Thoracic aorta (tissue), 2 donors: ENCODE measurements at regions not wholly inside any gene's neighbourhood (a gene's known extent, or its start where the extent isn't known, plus 50 kb on each side); places are given as distances from the start of the nearest gene placed in this dataset.

Source experiments
- ATAC-seq: fragments of 150-250 bp; one replicate; pipeline ENCODE4 v1.8.0; 2017; ENCODE audit warnings: low read depth; ENCODE audit not compliant: insufficient number of reproducible peaks, low FRiP score
- DNase-seq: peaks from one replicate; pipeline ENCODE4 v3.0.0-alpha.2; 2020; ENCODE audit warnings: low spot score
- H3K27ac ChIP-seq, 2 donors: fragments of 200-600 bp; sonication (generic); 1 replicate in 1 of 2; 2 replicates in 1 of 2; pipeline ENCODE4 v1.5.1; 2016; ENCODE audit warnings: mild to moderate bottlenecking in 2 of 2, moderate library complexity in 2 of 2
- H3K27me3 ChIP-seq: fragments of 200-600 bp; sonication (generic); replicated peaks from 2 replicates; pipeline ENCODE4 v1.6.0; 2016; ENCODE audit warnings: mild to moderate bottlenecking; ENCODE audit not compliant: insufficient read depth
- H3K36me3 ChIP-seq: fragments of 200-600 bp; sonication (generic); one replicate; pipeline ENCODE4 v1.5.1; 2016
- H3K4me1 ChIP-seq, 2 donors: fragments of 200-600 bp; sonication (generic); 1 replicate in 1 of 2; 2 replicates in 1 of 2; pipeline versions ENCODE4 v1.5.1 to v1.6.0; 2016; ENCODE audit warnings: low read depth in 2 of 2, mild to moderate bottlenecking in 1 of 2; ENCODE audit not compliant: control insufficient read depth in 1 of 2
- H3K4me3 ChIP-seq: fragments of 200-600 bp; sonication (generic); 2 replicates; pipeline ENCODE4 v1.5.1; 2016; ENCODE audit warnings: mild to moderate bottlenecking
- H3K9me3 ChIP-seq: fragments of 200-600 bp; sonication (generic); 2 replicates; pipeline ENCODE4 v1.5.1; 2016
- CTCF ChIP-seq: fragments of 200-600 bp; sonication (generic); IDR thresholded peaks from one replicate; pipeline ENCODE4 v1.5.1; 2019; ENCODE audit warnings: antibody characterized with exemption

- no peaks in the 10 kb centered on the region for H3K9me3 ChIP-seq
- peaks cover 0 to 8% of the 10 kb centered on the region in 2 donors for H3K4me1 ChIP-seq
- TF ChIP-seq CTCF, result no peak
- H3K27me3 ChIP-seq, result no peaks in the 10 kb centered on the region
- H3K36me3 ChIP-seq, result no peaks in the 10 kb centered on the region
- ATAC-seq, result no peak
- DNase-seq, result no peak
- H3K27ac ChIP-seq, result no peak overlapping the region
- H3K4me3 ChIP-seq, result no peak overlapping the region
Observed at GRCh38 chr11:95304777-95305176, 73.8 kb upstream of the SESN3 start.

GRCh38 chr11:95302211-95302610, 71.2 kb upstream of the SESN3 start:
- H3K9me3 ChIP-seq, result no peaks in the 10 kb centered on the region
- H3K36me3 ChIP-seq, result no peaks in the 10 kb centered on the region
- H3K27ac ChIP-seq, result no peak overlapping the region
- peaks cover 0 to 8% of the 10 kb centered on the region in 2 donors for H3K4me1 ChIP-seq
- H3K27me3 ChIP-seq, result no peaks in the 10 kb centered on the region
- DNase-seq (no peak), ATAC-seq (no peak)
- H3K4me3 ChIP-seq, result no peak overlapping the region
- TF ChIP-seq CTCF, result no peak

- no peak for ATAC-seq
Observed at GRCh38 chr11:95301474-95301873, 70.5 kb upstream of the SESN3 start.

GRCh38 chr11:95299078-95299679, 68.2 kb upstream of the SESN3 start:
- ATAC-seq (no peak), DNase-seq (no peak)
- TF ChIP-seq CTCF, result no peak
- Histone ChIP-seq H3K4me3 (no peak overlapping the region), H3K4me1 (peaks cover 0 to 8% of the 10 kb centered on the region in 2 donors), H3K27me3 (no peaks in the 10 kb centered on the region), H3K27ac (no peak overlapping the region), H3K9me3 (no peaks in the 10 kb centered on the region), H3K36me3 (no peaks in the 10 kb centered on the region)

More at GRCh38 chr11:95301474-95301873, 70.5 kb upstream of the SESN3 start:
- H3K9me3 ChIP-seq, result no peaks in the 10 kb centered on the region
- DNase-seq, result no peak
- peaks cover 0 to 8% of the 10 kb centered on the region in 2 donors for H3K4me1 ChIP-seq
- no peak overlapping the region for H3K27ac ChIP-seq
- no peak overlapping the region for H3K4me3 ChIP-seq
- TF ChIP-seq CTCF, result no peak
- H3K36me3 ChIP-seq, result no peaks in the 10 kb centered on the region
- H3K27me3 ChIP-seq, result no peaks in the 10 kb centered on the region

- Histone ChIP-seq H3K4me3 (no peak overlapping the region), H3K27me3 (no peaks in the 10 kb centered on the region), H3K36me3 (no peaks in the 10 kb centered on the region), H3K4me1 (peaks cover 0 to 8% of the 10 kb centered on the region in 2 donors), H3K27ac (no peak overlapping the region), H3K9me3 (no peaks in the 10 kb centered on the region)
- DNase-seq (no peak), ATAC-seq (no peak)
- TF ChIP-seq CTCF, result no peak
Observed at GRCh38 chr11:95297680-95298452, 66.9 kb upstream of the SESN3 start.
